IMR-90 (cell line): ENCODE measurements at regions not wholly inside any gene's neighbourhood (a gene's known extent, or its start where the extent isn't known, plus 50 kb on each side); places are given as distances from the start of the nearest gene placed in this dataset.

ENCODE experiments used
- ATAC-seq: fragments of 200-7000 bp; cut with Tn5 transposase; 2 replicates; pipeline ENCODE4 v1.9.1; 2020; ENCODE audit warnings: low read depth, mild to moderate bottlenecking, moderate library complexity
- BruUV-seq: library from RNA; stranded (reverse); fragments of 400-500 nt; replicated peaks from 2 replicates; lab custom pipeline; 2021; lab: Mats Ljungman, UMichigan
- CTCF ChIA-PET: fragments of 300-600 bp; formaldehyde crosslinking; extraction: SDS; loops from one replicate; lab custom pipeline; 2021; ENCODE audit warnings: antibody characterized with exemption; lab: Yijun Ruan, JAX
- POLR2A ChIA-PET: fragments of 300-600 bp; sonication (Branson Sonifier 250); formaldehyde crosslinking; loops from one replicate; lab custom pipeline; 2022; ENCODE audit warnings: antibody characterized with exemption; ENCODE audit not compliant: unreplicated experiment; lab: Charles Lee
- DNase-seq: peaks from one replicate; pipeline ENCODE4 v3.0.0; 2013
- H2AFZ ChIP-seq: replicated peaks from 2 replicates; pipeline ENCODE3; 2013; ENCODE audit warnings: low read length, mild to moderate bottlenecking; ENCODE audit not compliant: poor library complexity
- H2AK5ac ChIP-seq: 2 replicates; pipeline ENCODE4 v1.6.1; 2013; ENCODE audit warnings: low read depth, low read length, inconsistent platforms
- H2AK9ac ChIP-seq: replicated peaks from 2 replicates; pipeline ENCODE3; 2013; ENCODE audit warnings: mild to moderate bottlenecking, low read depth, low read length, moderate library complexity; ENCODE audit not compliant: poor library complexity
- H2BK120ac ChIP-seq: 2 replicates; pipeline ENCODE4 v1.6.1; 2013; ENCODE audit warnings: low read depth, low read length, inconsistent platforms
- H2BK15ac ChIP-seq: 3 replicates; pipeline ENCODE4 v1.6.1; 2013; ENCODE audit warnings: low read depth, low read length, inconsistent platforms
- H2BK20ac ChIP-seq: 2 replicates; pipeline ENCODE4 v1.6.1; 2013; ENCODE audit warnings: low read depth, mild to moderate bottlenecking, inconsistent platforms, low read length, moderate library complexity
- H2BK5ac ChIP-seq: 2 replicates; pipeline ENCODE4 v1.6.1; 2013; ENCODE audit warnings: mild to moderate bottlenecking, low read depth, low read length, inconsistent platforms; ENCODE audit not compliant: poor library complexity, severe bottlenecking
- H3K14ac ChIP-seq: replicated peaks from 2 replicates; pipeline ENCODE4 v1.6.1; 2013; ENCODE audit warnings: low read depth, low read length, inconsistent platforms
- H3K18ac ChIP-seq: 2 replicates; pipeline ENCODE4 v1.6.1; 2013; ENCODE audit warnings: low read depth, low read length, control low read depth
- H3K23ac ChIP-seq: 2 replicates; pipeline ENCODE4 v1.6.1; 2013; ENCODE audit warnings: low read depth, low read length, inconsistent platforms
- H3K27ac ChIP-seq: 2 replicates; pipeline ENCODE4 v1.5.1; 2013; ENCODE audit warnings: mild to moderate bottlenecking, control low read depth, low read length; ENCODE audit not compliant: insufficient read depth
- H3K27me3 ChIP-seq: 2 replicates; pipeline ENCODE4 v1.6.1; 2013; ENCODE audit warnings: low read length; ENCODE audit not compliant: control insufficient read depth, insufficient read depth
- H3K36me3 ChIP-seq: 2 replicates; pipeline ENCODE4 v1.6.1; 2013; ENCODE audit warnings: low read length, mixed read lengths; ENCODE audit not compliant: control insufficient read depth, insufficient read depth
- H3K4ac ChIP-seq: 2 replicates; pipeline ENCODE4 v1.6.1; 2013; ENCODE audit warnings: low read depth, low read length, inconsistent platforms
- H3K4me1 ChIP-seq: 2 replicates; pipeline ENCODE4 v1.6.1; 2013; ENCODE audit warnings: low read length, mixed read lengths; ENCODE audit not compliant: control insufficient read depth, insufficient read depth
- H3K4me2 ChIP-seq: 2 replicates; pipeline ENCODE4 v1.6.1; 2013; ENCODE audit warnings: low read depth, mild to moderate bottlenecking, control low read depth, low read length, moderate library complexity
- H3K4me3 ChIP-seq: 2 replicates; pipeline ENCODE4 v1.5.1; 2013; ENCODE audit warnings: low read depth, mild to moderate bottlenecking, control low read depth, low read length, moderate library complexity; ENCODE audit not compliant: insufficient read depth
- H3K56ac ChIP-seq: 2 replicates; pipeline ENCODE4 v1.6.1; 2013; ENCODE audit warnings: low read length, inconsistent platforms; ENCODE audit not compliant: insufficient read depth; ENCODE audit errors: extremely low read depth
- H3K79me1 ChIP-seq, 2 experiments: 2 replicates each; pipeline ENCODE4 v1.6.1; 2013; ENCODE audit warnings: low read length in 2 of 2, inconsistent platforms in 1 of 2, low read depth in 1 of 2
- H3K9ac ChIP-seq: 2 replicates; pipeline ENCODE4 v1.6.1; 2013; ENCODE audit warnings: low read depth, low read length, control low read depth
- H3K9me1 ChIP-seq: 2 replicates; pipeline ENCODE4 v1.6.1; 2013; ENCODE audit warnings: low read length, inconsistent platforms; ENCODE audit not compliant: insufficient read depth
- H3K9me3 ChIP-seq: 2 replicates; pipeline ENCODE4 v1.6.1; 2013; ENCODE audit warnings: low read length; ENCODE audit not compliant: control insufficient read depth, insufficient read depth
- H4K20me1 ChIP-seq: 2 replicates; pipeline ENCODE4 v1.6.1; 2013; ENCODE audit warnings: low read length, inconsistent platforms; ENCODE audit not compliant: insufficient read depth
- H4K5ac ChIP-seq: 2 replicates; pipeline ENCODE4 v1.6.1; 2013; ENCODE audit warnings: mild to moderate bottlenecking, low read depth, low read length, control low read depth
- H4K8ac ChIP-seq, 2 experiments: 2 replicates each; pipeline ENCODE4 v1.6.1; 2013; ENCODE audit warnings: low read depth in 2 of 2, low read length in 2 of 2, control low read depth in 1 of 2, inconsistent platforms in 1 of 2
- H4K91ac ChIP-seq: 2 replicates; pipeline ENCODE4 v1.6.1; 2013; ENCODE audit warnings: low read depth, low read length, inconsistent platforms; ENCODE audit not compliant: insufficient read depth
- BHLHE40 ChIP-seq: fragments of 150-350 bp; IDR thresholded peaks from 2 replicates; pipeline ENCODE4 v1.6.1; 2016; ENCODE audit warnings: mild to moderate bottlenecking, low read depth, low read length
- MAFK ChIP-seq: IDR thresholded peaks from 2 replicates; pipeline ENCODE4 v1.6.1; 2012; ENCODE audit warnings: low read depth, low read length, improper control_type of control experiment
- NFE2L2 ChIP-seq: fragments of 150-350 bp; IDR thresholded peaks from 2 replicates; pipeline ENCODE4 v1.6.1; 2016; ENCODE audit warnings: low read depth, mild to moderate bottlenecking, low read length
- POLR2A ChIP-seq: IDR thresholded peaks from 2 replicates; pipeline ENCODE4 v1.6.1; 2012; ENCODE audit warnings: mild to moderate bottlenecking, low read depth, low read length
- RAD21 ChIP-seq: IDR thresholded peaks from 2 replicates; pipeline ENCODE4 v1.6.1; 2012; ENCODE audit warnings: low read length, improper control_type of control experiment
- WGBS, 2 experiments: methylation state at CpG; one replicate each; pipeline versions ENCODE4 v1.1.5 to v1.1.7; 2013; ENCODE audit warnings: missing lambda C conversion rate in 2 of 2; ENCODE audit not compliant: insufficient read length in 1 of 2; ENCODE audit errors: extremely low coverage in 2 of 2; 5-methylcytosine and 5-hydroxymethylcytosine counted together
- dilution Hi-C: fragments of 300-500 bp; cut with HindIII; formaldehyde crosslinking; loops from one replicate; pipeline ENCODE4 v1.14.3; 2018; ENCODE audit warnings: low sequenced_read_pairs; ENCODE audit not compliant: unreplicated experiment
- in situ Hi-C: fragments of 300-500 bp; cut with MboI; formaldehyde crosslinking; loops from 3 replicates; pipeline ENCODE4 v1.14.3; 2019; ENCODE audit warnings: low sequenced_read_pairs, inconsistent platforms, mixed read lengths
- intact Hi-C: fragments of 100-400 bp; cut with micrococcal nuclease; formaldehyde crosslinking; loops from 2 replicates; pipeline ENCODE4 v1.10.0; 2022
- TF ChIP-seq, protein P1 (sequence below): fragments of 150-350 bp; IDR thresholded peaks from 2 replicates; pipeline ENCODE4 v1.6.1; 2016; ENCODE audit warnings: low read depth, mild to moderate bottlenecking, low read length, moderate library complexity, borderline replicate concordance

DNA sequence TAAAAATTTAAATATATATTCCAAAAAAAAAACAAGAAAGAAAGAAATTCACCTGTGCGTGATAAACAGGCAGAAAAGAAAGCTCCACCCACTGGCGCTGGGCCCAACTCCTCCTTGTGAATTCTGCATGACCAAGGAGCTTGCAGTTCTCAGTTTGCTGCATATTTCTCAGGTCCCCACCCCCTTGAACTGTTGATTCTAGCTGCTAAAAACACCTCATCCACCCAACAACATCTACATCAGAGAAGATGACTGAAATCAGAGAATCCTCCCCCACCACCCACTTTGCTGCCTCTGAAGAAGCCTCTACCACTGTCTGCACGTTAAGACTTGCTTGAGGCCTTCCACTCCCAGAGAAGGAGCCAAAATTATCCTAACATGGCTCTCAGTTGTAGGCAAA lies 104.8 kb downstream of the RGS2 start:
- intact Hi-C loops (no loop called here), dilution Hi-C loops (no loop called here), in situ Hi-C loops (no loop called here)
- Histone ChIP-seq H2BK5ac (no peak overlapping the region), H3K56ac (no peak overlapping the region), H3K9me3 (no peaks in the 10 kb centered on the region), H3K4ac (no peak overlapping the region), H3K4me3 (no peak overlapping the region), H3K9me1 (no peaks in the 10 kb centered on the region), H2AFZ (no peak overlapping the region), H2BK20ac (no peak overlapping the region), H3K23ac (no peak overlapping the region), H2AK5ac (no peak overlapping the region), H3K27ac (no peak overlapping the region), H2AK9ac (no peak overlapping the region), H4K91ac (no peak overlapping the region), H3K79me1 (no peaks in the 10 kb centered on the region), H3K18ac (no peak overlapping the region), H4K20me1 (no peaks in the 10 kb centered on the region), H3K27me3 (no peaks in the 10 kb centered on the region; the same call in none of the 2 replicates), H4K5ac (no peak overlapping the region), H4K8ac (no peak overlapping the region), H2BK15ac (no peak overlapping the region), H3K4me2 (no peak overlapping the region), H3K4me1 (no peaks in the 10 kb centered on the region), H3K14ac (no peak overlapping the region), H2BK120ac (no peak overlapping the region), H3K9ac (no peak overlapping the region), H3K36me3 (no peaks in the 10 kb centered on the region)
- WGBS, 2 experiments: no CpG with 5 or more reads among the region's 3 CpGs
- ATAC-seq: no peak
- BruUV-seq: no TSS peak
- ChIA-PET CTCF (interaction anchor here (0.6 to 1.7 kb wide), 2 partner anchors 24 to 54 kb away, joined by 3 to 5 read pairs; no protein-coding TSS in a partner anchor), POLR2A (no interaction called here)
- no peak for DNase-seq
- TF ChIP-seq, protein P1, sequence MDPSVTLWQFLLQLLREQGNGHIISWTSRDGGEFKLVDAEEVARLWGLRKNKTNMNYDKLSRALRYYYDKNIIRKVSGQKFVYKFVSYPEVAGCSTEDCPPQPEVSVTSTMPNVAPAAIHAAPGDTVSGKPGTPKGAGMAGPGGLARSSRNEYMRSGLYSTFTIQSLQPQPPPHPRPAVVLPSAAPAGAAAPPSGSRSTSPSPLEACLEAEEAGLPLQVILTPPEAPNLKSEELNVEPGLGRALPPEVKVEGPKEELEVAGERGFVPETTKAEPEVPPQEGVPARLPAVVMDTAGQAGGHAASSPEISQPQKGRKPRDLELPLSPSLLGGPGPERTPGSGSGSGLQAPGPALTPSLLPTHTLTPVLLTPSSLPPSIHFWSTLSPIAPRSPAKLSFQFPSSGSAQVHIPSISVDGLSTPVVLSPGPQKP: no peak
- no peak for TF ChIP-seq NFE2L2
- no peak for TF ChIP-seq BHLHE40
- no peak for TF ChIP-seq POLR2A
- TF ChIP-seq MAFK: no peak
- TF ChIP-seq RAD21: no peak
